PFSK-1 (cell line): ENCODE measurements at regions not wholly inside any gene's neighbourhood (a gene's known extent, or its start where the extent isn't known, plus 50 kb on each side); places are given as distances from the start of the nearest gene placed in this dataset.

Experiments
- FOXP2 ChIP-seq: optimal IDR thresholded peaks from 2 replicates; pipeline ENCODE3; 2011; ENCODE audit warnings: borderline replicate concordance, control low read depth, inconsistent platforms; ENCODE audit not compliant: insufficient read depth; ENCODE audit errors: extremely low read length, extremely low read depth
- POLR2AphosphoS5 ChIP-seq: IDR thresholded peaks from 2 replicates; pipeline ENCODE4 v1.6.1; 2012; ENCODE audit warnings: low read depth, mild to moderate bottlenecking, control low read depth, low read length, moderate library complexity
- REST ChIP-seq, 2 experiments: IDR thresholded peaks; 2 replicates each; pipeline versions ENCODE4 v1.6.1 to v1.8.0; 2011 to 2012; ENCODE audit warnings: low read depth in 2 of 2, low read length in 2 of 2, control low read depth in 1 of 2, inconsistent platforms in 1 of 2, mild to moderate bottlenecking in 1 of 2, moderate library complexity in 1 of 2; ENCODE audit not compliant: insufficient read depth in 1 of 2
- SIN3A ChIP-seq: IDR thresholded peaks from 2 replicates; pipeline ENCODE4 v1.6.1; 2012; ENCODE audit warnings: mild to moderate bottlenecking, low read length, moderate library complexity, borderline replicate concordance; ENCODE audit not compliant: insufficient read depth
- TAF1 ChIP-seq: IDR thresholded peaks from 2 replicates; pipeline ENCODE4 v1.6.1; 2012; ENCODE audit warnings: low read length, control low read depth, borderline replicate concordance; ENCODE audit not compliant: insufficient read depth

- no peak for TF ChIP-seq POLR2AphosphoS5
- no peak for TF ChIP-seq REST (IDR thresholded peaks at IDR 0.05; ENCODE audit: insufficient read depth in 1 of 2, low read depth in 2 of 2, low read length in 2 of 2)
- TF ChIP-seq TAF1: no peak
- no peak for TF ChIP-seq SIN3A
- TF ChIP-seq FOXP2: no peak
Measured at GRCh38 chr2:37588316-37588777, 83.1 kb downstream of the CDC42EP3 start.
